Spleen (tissue), 7 donors: ENCODE measurements at regions not wholly inside any gene's neighbourhood (a gene's known extent, or its start where the extent isn't known, plus 50 kb on each side); places are given as distances from the start of the nearest gene placed in this dataset.

Experiments
- CTCF ChIP-seq, 11 experiments: fragments of 200-600 bp in 7 of 11; fragments of 450-650 bp in 4 of 11; sonication (generic) in 4 of 11; IDR thresholded peaks in 8 of 11; conservative IDR thresholded peaks in 3 of 11; 1 replicate in 7 of 11; 2 replicates in 4 of 11; pipeline versions ENCODE4 v1.4.0 to v1.8.0; 2016 to 2021; ENCODE audit warnings: antibody characterized with exemption in 11 of 11, inconsistent platforms in 4 of 11, mild to moderate bottlenecking in 1 of 11
- POLR2AphosphoS5 ChIP-seq, 3 donors: sonication (generic); formaldehyde crosslinking; IDR thresholded peaks; one replicate each; pipeline ENCODE4 v1.5.1; 2017; ENCODE audit warnings: antibody characterized with exemption in 3 of 3
- donor health status: DM: no; HTN: no; CAD: no; lungs with moderate emphysema.
- donor health status: DM: no; HTN: no; CAD: no.
- donor health status: DM: no; HTN: no; CAD: no.

- TF ChIP-seq CTCF (IDR thresholded peaks at IDR 0.05 in 8 of 11, conservative IDR thresholded peaks at IDR 0.05 in 3 of 11) (no peak), POLR2AphosphoS5 (IDR thresholded peaks at IDR 0.05) (no peak)
Measured at GRCh38 chr13:24005755-24006281, 108.5 kb upstream of the C1QTNF9B start.
